HG02981 (cell line): ENCODE measurements at regions not wholly inside any gene's neighbourhood (a gene's known extent, or its start where the extent isn't known, plus 50 kb on each side); places are given as distances from the start of the nearest gene placed in this dataset.
"Not testable (repeated sequence)": the region's sequence is repeated elsewhere in the genome, so short reads cannot be mapped to it uniquely, and the experiment has no call there.

Experiments
- ATAC-seq: cut with Tn5 transposase; IDR thresholded peaks from one replicate; pipeline ENCODE4 v1.9.1; 2021; ENCODE audit warnings: mild to moderate bottlenecking, moderate library complexity; ENCODE audit not compliant: unreplicated experiment

- ATAC-seq, result no peak
Measured at GRCh38 chr11:37286890-37287289, 688.9 kb upstream of the RAG2 start.

- no peak for ATAC-seq
Measured at GRCh38 chr11:37282367-37282766, 684.3 kb upstream of the RAG2 start.

GRCh38 chr11:37280200-37280599 lies 682.2 kb upstream of the RAG2 start:
- ATAC-seq, result no peak

GRCh38 chr11:37277896-37278465 lies 679.9 kb upstream of the RAG2 start:
- ATAC-seq, result no peak

DNA sequence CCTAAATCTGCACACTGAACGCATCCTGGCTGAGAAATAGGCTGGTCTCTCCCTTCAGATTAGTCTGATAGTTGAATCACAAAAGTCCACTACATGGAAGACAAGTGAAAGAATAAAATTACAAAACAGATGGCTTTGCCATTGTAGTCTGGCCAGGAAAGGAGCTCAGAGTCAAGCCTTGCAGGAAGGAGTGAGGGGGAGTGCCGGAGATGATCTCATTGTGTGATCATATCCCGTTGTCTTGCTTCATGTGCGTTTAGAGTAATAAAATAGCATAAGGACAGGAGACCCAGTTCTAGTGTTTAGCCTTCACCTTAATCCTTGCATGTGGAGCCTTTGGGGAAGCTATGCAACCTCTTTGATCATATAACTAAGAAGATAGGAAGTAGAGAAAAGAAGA lies 666.7 kb upstream of the RAG2 start:
- no peak for ATAC-seq

- ATAC-seq, result no peak
Measured at GRCh38 chr11:37264060-37264459, 666.0 kb upstream of the RAG2 start.

DNA sequence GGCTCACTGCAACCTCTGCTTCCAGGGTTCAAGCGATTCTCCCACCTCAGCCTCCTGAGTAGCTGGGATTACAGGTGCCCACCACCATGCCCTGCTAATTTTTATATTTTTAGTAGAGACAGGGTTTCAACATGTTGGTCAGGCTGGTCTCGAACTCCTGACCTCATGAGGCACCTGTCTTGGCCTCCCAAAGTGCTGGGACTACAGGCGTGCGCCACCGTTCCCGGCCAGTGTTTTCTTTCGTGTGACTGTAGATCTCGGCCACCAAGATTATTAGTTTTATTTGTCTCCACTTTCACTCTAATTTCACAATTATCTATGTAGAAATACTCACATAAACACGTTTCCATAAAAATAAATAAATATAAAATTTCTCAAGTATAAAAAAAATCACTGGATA lies 665.4 kb upstream of the RAG2 start:
- ATAC-seq, result not testable (repeated sequence)

DNA sequence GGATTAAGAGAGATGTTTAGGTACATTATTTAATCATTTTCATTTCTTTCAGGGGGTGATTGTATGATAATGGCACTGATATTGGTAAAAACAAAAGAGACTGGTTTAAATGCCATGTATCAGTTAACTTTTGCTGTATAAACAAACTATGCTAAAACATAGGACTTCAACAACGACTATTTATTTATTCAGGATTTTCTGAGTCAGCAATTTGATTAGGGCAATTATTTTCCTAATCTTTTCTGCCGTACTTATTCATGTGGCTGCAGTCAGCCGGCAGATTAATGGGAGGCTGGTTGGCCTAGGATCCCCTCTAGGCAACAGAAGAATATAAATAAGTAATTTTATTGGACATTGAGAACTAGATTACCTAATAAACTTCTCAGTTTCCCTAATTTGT lies 661.7 kb upstream of the RAG2 start:
- ATAC-seq, result no peak

DNA sequence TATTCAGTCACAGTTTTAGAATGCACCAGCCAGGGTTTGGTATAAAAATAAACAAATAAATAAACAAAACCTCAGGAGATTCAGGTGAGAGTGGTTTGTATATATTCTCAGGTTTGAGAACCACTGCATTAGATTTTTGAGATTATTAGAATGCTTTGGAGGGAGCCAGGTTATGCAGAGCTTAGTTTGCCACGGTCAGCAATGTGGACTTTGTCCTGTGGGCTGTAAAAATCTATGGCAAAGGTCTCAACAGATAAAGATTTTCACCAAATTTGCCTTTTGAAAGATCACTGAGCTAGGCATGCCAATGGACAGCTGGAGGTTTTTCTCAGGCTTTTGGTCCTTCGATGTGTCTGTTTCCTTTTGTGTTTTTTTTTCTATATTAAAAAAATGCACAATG lies 650.1 kb upstream of the RAG2 start:
- ATAC-seq, result no peak

DNA sequence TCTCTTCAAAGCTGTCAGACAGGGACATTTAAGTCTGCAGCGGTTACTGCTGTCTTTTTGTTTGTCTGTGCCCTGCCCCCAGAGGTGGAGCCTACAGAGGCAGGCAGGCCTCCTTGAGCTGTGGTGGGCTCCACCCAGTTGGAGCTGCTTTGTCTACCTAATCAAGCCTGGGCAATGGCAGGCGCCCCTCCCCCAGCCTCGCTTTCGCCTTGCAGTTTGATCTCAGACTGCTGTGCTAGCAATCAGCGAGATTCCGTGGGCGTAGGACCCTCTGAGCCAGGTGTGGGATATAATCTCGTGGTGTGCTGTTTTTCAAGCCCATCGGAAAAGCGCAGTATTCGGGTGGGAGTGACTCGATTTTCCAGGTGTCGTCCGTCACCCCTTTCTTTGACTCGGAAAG lies 648.1 kb upstream of the RAG2 start:
- not testable (repeated sequence) for ATAC-seq

GRCh38 chr11:37230865-37231264 lies 632.8 kb upstream of the RAG2 start:
- ATAC-seq, result no peak

- no peak for ATAC-seq
Measured at GRCh38 chr11:37223962-37224361, 625.9 kb upstream of the RAG2 start.

DNA sequence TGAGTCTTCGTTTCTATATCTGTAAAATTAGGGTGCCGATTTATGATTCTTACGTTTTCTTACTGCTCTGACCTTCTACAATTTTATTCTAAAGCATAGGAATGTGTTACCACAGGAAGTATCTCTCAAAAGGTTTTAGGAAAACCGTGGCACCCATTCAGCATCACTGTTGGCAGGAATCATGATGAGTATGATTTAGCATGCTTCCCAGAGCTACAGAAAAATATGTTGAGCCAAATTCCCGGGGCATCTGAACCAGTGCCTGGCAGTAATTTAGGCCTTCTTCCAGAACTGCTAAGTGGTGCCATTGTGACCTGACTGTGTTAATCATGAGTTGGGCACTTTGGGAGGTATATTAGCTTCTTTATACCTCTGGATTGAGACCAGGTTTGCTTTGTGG lies 605.0 kb upstream of the RAG2 start:
- no peak for ATAC-seq

GRCh38 chr11:37199082-37199481 lies 601.0 kb upstream of the RAG2 start:
- no peak for ATAC-seq

DNA sequence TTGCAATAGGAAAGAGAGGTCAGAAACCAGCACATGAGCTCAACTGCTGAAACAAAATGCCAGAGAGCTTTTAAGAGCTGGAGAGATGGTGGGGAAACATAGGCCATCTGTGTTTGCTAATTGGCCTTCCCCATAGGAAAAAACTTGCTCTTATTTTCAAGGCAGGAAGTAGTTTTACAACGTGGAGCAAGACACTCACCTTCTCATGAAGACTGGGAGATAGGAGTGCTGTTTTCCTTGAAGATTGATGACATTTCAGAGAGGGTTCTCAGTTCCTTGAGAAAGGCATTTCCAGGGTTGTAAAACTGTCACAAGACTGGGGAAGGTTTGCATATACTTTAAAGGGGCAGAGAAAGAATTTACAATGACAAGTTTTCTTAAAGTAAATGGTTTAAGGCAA lies 586.3 kb upstream of the RAG2 start:
- ATAC-seq, result no peak

DNA sequence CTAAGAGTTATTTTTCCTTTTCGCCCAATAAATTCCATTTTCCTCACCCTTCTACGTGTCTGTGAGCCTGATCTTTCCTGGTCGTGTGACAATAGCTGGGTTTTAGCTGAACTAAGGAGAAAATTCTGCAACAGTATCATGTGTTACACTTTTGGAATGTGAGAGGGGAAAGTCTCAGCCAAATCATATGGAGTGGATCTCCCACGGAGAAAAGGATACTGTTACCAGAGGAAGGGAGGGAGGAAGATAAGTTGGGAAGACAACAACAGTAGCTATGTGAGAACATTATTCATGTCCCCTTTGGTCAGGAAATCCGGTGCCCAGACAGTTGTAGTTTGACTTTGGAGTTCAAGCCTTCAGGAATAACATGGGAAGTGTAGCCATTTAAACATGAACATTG lies 584.0 kb upstream of the RAG2 start:
- no peak for ATAC-seq

- ATAC-seq, result no peak
Measured at GRCh38 chr11:37177721-37178120, 579.7 kb upstream of the RAG2 start.

- no peak for ATAC-seq
Measured at GRCh38 chr11:37171451-37171850, 573.4 kb upstream of the RAG2 start.

DNA sequence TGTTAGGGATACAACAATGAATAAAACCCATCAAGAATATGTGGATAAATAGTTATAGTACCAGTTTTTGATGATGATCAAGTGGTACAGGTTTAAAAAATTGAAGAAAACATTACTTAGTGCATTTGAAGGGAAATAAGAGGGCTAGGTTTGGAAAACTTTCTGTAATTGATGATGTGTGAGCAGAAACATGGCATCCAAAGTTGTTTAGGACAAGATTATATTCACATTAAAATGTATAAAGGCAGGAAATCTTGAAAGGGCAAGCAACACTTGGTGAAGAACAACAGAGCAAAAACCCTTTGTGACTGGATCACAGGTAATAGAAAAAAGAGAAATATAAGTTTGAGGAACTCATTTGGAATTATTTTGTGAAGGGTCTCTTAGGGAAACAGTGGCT lies 572.3 kb upstream of the RAG2 start:
- ATAC-seq, result no peak

- not testable (repeated sequence) for ATAC-seq
Measured at GRCh38 chr11:37145434-37145833, 547.4 kb upstream of the RAG2 start.

DNA sequence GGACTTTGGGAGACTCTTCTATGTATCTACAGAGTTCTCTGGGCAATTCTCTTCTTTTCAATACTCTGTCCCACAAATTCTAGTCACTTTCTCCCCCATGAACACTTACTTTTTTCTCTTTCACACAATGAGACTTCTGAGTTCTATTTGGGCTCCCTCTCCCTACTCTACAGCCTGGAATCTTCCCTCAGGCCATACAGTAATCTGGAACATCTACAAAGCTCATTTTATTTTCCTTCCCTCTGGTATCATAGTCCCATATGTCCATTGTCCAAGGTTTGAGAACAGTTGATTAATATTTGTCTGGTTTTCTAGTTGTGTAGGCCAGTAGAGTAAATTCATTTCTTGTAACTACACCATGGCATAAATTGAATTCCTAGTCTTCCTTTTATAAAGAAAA lies 544.6 kb upstream of the RAG2 start:
- no peak for ATAC-seq

DNA sequence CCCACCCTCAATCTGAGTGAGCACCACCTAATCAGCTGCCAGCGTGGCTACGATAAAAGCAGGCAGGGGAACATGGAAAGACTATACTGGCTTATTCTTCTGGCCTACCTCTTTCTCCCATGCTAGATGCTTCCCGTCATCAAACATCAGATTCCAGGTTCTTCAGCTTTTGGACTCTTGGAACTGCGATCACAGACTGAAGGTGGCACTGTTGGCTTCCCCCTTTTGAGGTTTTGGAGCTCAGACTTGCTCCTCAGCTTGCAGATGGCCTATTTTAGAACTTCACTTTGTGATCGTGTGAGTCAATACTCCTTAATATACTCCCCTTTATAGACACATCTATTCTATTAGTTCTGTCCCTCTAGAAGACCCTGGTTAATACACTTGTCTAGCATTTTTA lies 543.7 kb upstream of the RAG2 start:
- ATAC-seq, result no peak

DNA sequence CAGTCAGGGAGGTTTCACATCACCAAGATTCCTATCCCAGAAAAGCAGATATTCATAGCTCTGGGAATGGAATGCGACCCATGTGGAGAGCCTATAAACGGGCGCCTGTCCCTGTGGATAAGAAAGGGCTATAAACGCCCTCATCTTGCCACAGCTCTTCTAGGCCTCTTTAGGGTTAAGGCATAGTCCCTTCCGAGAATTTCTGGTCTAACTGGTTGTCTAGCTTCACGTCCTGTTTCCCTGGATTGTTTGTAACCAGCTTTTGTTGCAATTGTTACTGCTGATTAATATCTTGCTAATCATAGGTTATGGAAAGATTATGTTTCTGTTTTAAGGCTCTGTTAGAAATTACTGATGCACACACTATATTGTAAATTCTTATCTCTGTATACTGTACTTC lies 537.6 kb upstream of the RAG2 start:
- not testable (repeated sequence) for ATAC-seq

DNA sequence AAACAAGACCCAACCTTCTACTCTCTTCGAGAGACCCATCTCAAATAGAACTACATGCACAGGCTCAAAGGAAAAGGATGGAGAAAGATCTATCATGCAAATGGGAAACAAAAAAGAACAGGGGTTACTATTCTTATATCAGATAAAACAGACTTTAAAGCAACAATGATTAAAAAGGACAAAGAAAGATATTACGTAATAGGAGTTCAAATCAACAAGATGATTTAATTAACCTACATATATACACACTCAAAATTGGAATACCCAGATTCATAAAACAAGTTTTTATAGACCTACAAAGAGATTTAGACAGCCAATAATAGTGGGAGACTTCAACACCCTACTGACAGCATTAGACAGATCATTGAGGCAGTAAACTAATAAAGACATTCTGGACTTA lies 536.6 kb upstream of the RAG2 start:
- ATAC-seq, result no peak
